HEK293 (cell line): ENCODE measurements at regions not wholly inside any gene's neighbourhood (a gene's known extent, or its start where the extent isn't known, plus 50 kb on each side); places are given as distances from the start of the nearest gene placed in this dataset.

Experiments used
- CTCF ChIA-PET: fragments of 350-600 bp; formaldehyde crosslinking; extraction: SDS; loops from one replicate; lab custom pipeline; 2021; ENCODE audit warnings: antibody characterized with exemption; lab: Yijun Ruan, JAX
- POLR2A ChIA-PET: fragments of 300-600 bp; formaldehyde crosslinking; extraction: SDS; loops from one replicate; lab custom pipeline; 2020; ENCODE audit warnings: antibody characterized with exemption, inconsistent platforms; lab: Yijun Ruan, JAX
- H3K27ac ChIP-seq: fragments of 200-500 bp; sonication (Bioruptor generic); 2 replicates; pipeline ENCODE4 v1.5.1; 2014; ENCODE audit warnings: low read depth, low read length, control low read depth, inconsistent platforms; ENCODE audit errors: extremely low read depth
- H3K36me3 ChIP-seq, 2 experiments: fragments of 200-500 bp in 1 of 2; sonication (Bioruptor generic) in 1 of 2; 1 replicate in 1 of 2; 2 replicates in 1 of 2; pipeline ENCODE4 v1.5.1; 2014 to 2017; ENCODE audit warnings: inconsistent platforms in 2 of 2, low read length in 2 of 2; ENCODE audit not compliant: control insufficient read depth in 2 of 2, insufficient read depth in 1 of 2
- H3K4me1 ChIP-seq: fragments of 200-500 bp; sonication (Bioruptor generic); 2 replicates; pipeline ENCODE4 v1.5.1; 2014; ENCODE audit warnings: mild to moderate bottlenecking, low read length, inconsistent platforms; ENCODE audit not compliant: control insufficient read depth, insufficient read depth
- H3K4me3 ChIP-seq: 2 replicates; pipeline ENCODE4 v1.5.1; 2011; ENCODE audit warnings: low read depth, mild to moderate bottlenecking, control low read depth, low read length, moderate library complexity
- H3K9me3 ChIP-seq: fragments of 200-500 bp; sonication (Bioruptor generic); 2 replicates; pipeline ENCODE4 v1.5.1; 2014; ENCODE audit warnings: low read depth, low read length, inconsistent platforms; ENCODE audit not compliant: control insufficient read depth, insufficient read depth
- BCL11A ChIP-seq: fragments of 450-650 bp; formaldehyde crosslinking; IDR thresholded peaks from 2 replicates; pipeline ENCODE4 v1.5.1; 2016; ENCODE audit warnings: low read depth, missing biosample characterization, missing genetic modification characterization
- GLI4 ChIP-seq: fragments of 450-650 bp; formaldehyde crosslinking; IDR thresholded peaks from 2 replicates; pipeline ENCODE4 v1.5.1; 2016; ENCODE audit warnings: missing biosample characterization, missing genetic modification characterization
- KLF10 ChIP-seq: fragments of 450-650 bp; IDR thresholded peaks from 2 replicates; pipeline ENCODE4 v1.5.1; 2018; ENCODE audit warnings: missing biosample characterization, mild to moderate bottlenecking, missing genetic modification characterization
- SALL2 ChIP-seq: fragments of 450-650 bp; formaldehyde crosslinking; IDR thresholded peaks from 2 replicates; pipeline ENCODE4 v1.5.0; 2017; ENCODE audit warnings: missing biosample characterization, mild to moderate bottlenecking, missing genetic modification characterization, borderline replicate concordance
- ZNF146 ChIP-seq: fragments of 450-650 bp; formaldehyde crosslinking; IDR thresholded peaks from 2 replicates; pipeline ENCODE4 v1.5.1; 2016; ENCODE audit warnings: missing biosample characterization, missing genetic modification characterization
- ZNF184 ChIP-seq: fragments of 450-650 bp; IDR thresholded peaks from 2 replicates; pipeline ENCODE4 v1.5.1; 2018; ENCODE audit warnings: missing biosample characterization, mild to moderate bottlenecking, missing genetic modification characterization
- ZNF211 ChIP-seq: fragments of 450-650 bp; formaldehyde crosslinking; IDR thresholded peaks from 2 replicates; pipeline ENCODE4 v1.5.1; 2016; ENCODE audit warnings: low read depth, missing biosample characterization, missing genetic modification characterization
- ZNF292 ChIP-seq: fragments of 450-650 bp; formaldehyde crosslinking; IDR thresholded peaks from 2 replicates; pipeline ENCODE4 v1.5.1; 2016; ENCODE audit warnings: low read depth, missing biosample characterization, missing genetic modification characterization, borderline replicate concordance
- ZNF555 ChIP-seq: fragments of 450-650 bp; formaldehyde crosslinking; conservative IDR thresholded peaks from 2 replicates; pipeline ENCODE4 v1.5.1; 2017; ENCODE audit warnings: missing biosample characterization, mild to moderate bottlenecking, missing genetic modification characterization, inconsistent platforms
- ZNF76 ChIP-seq: fragments of 450-650 bp; formaldehyde crosslinking; IDR thresholded peaks from 2 replicates; pipeline ENCODE4; 2016; ENCODE audit warnings: low read depth, missing biosample characterization, missing genetic modification characterization, borderline replicate concordance
- ZNF843 ChIP-seq: fragments of 450-650 bp; formaldehyde crosslinking; IDR thresholded peaks from 2 replicates; pipeline ENCODE4 v1.5.1; 2016; ENCODE audit warnings: missing biosample characterization, missing genetic modification characterization
- TF ChIP-seq, protein P1 (sequence below): fragments of 450-650 bp; formaldehyde crosslinking; IDR thresholded peaks from 2 replicates; pipeline ENCODE4 v1.5.1; 2016; ENCODE audit warnings: missing biosample characterization, missing genetic modification characterization
- TF ChIP-seq, protein P2 (sequence below): fragments of 450-650 bp; formaldehyde crosslinking; IDR thresholded peaks from 2 replicates; pipeline ENCODE4 v1.5.1; 2016; ENCODE audit warnings: missing biosample characterization, missing genetic modification characterization
- TF ChIP-seq, protein P3 (sequence below): fragments of 450-650 bp; formaldehyde crosslinking; IDR thresholded peaks from 2 replicates; pipeline ENCODE4 v1.5.1; 2017; ENCODE audit warnings: missing biosample characterization, mild to moderate bottlenecking, missing genetic modification characterization, moderate library complexity
- TF ChIP-seq, protein P4 (sequence below): fragments of 450-650 bp; formaldehyde crosslinking; IDR thresholded peaks from 2 replicates; pipeline ENCODE4 v1.5.1; 2016; ENCODE audit warnings: missing biosample characterization, missing genetic modification characterization, borderline replicate concordance
- TF ChIP-seq, protein P5 (sequence below): fragments of 450-650 bp; formaldehyde crosslinking; IDR thresholded peaks from 2 replicates; pipeline ENCODE4 v1.5.1; 2016; ENCODE audit warnings: missing biosample characterization, missing genetic modification characterization
- TF ChIP-seq, protein P6 (sequence below): fragments of 450-650 bp; formaldehyde crosslinking; IDR thresholded peaks from 2 replicates; pipeline ENCODE4 v1.5.1; 2016; ENCODE audit warnings: missing biosample characterization, missing genetic modification characterization
- TF ChIP-seq, protein P7 (sequence below): fragments of 450-650 bp; formaldehyde crosslinking; IDR thresholded peaks from 2 replicates; pipeline ENCODE4 v1.5.1; 2016; ENCODE audit warnings: missing biosample characterization, missing genetic modification characterization, low read depth
- TF ChIP-seq, protein P8 (sequence below): fragments of 450-650 bp; IDR thresholded peaks from 2 replicates; pipeline ENCODE4 v1.5.1; 2018; ENCODE audit warnings: missing biosample characterization, mild to moderate bottlenecking, missing genetic modification characterization
- TF ChIP-seq, protein P9 (sequence below): IDR thresholded peaks from 2 replicates; pipeline ENCODE4 v1.6.1; 2011; ENCODE audit warnings: mild to moderate bottlenecking, low read depth, low read length, borderline replicate concordance

DNA sequence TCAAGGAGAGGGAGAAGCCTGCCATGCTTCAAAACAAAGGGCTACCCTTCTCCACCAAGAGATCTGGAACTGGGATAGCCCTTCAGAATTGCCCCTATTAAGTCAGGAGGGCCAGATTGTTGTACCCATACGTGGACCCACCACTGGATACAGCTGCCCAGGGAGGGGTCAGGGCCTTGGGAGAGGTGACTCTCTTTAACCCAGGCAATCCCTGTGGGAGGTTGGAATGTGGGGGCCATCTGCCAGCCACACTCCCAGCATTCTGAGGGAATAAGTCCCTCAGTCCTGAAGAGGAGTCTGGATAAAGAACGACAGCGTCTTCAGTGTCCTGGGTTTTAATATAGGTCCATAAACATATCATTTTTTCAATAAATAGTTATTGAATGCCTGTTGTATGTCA, 588.2 kb upstream of the TENM4 start:
- Histone ChIP-seq H3K27ac (no peak overlapping the region), H3K4me3 (no peak overlapping the region), H3K36me3 (no peaks in the 10 kb centered on the region), H3K4me1 (no peaks in the 10 kb centered on the region), H3K9me3 (no peaks in the 10 kb centered on the region)
- CTCF ChIA-PET, result no interaction called here
- POLR2A ChIA-PET, result no interaction called here
- TF ChIP-seq, protein P1, sequence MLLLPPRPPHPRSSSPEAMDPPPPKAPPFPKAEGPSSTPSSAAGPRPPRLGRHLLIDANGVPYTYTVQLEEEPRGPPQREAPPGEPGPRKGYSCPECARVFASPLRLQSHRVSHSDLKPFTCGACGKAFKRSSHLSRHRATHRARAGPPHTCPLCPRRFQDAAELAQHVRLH, result no peak
- TF ChIP-seq KLF10 (no peak), ZNF843 (tag by site-specific recombination) (no peak), ZNF76 (tag by site-specific recombination) (no peak), ZNF555 (tag by site-specific recombination) (no peak), ZNF184 (tag by site-specific recombination) (no peak), ZNF211 (tag by site-specific recombination) (no peak), GLI4 (tag by site-specific recombination) (no peak), ZNF146 (no peak), ZNF292 (no peak), SALL2 (no peak), BCL11A (tag by site-specific recombination) (no peak)
- TF ChIP-seq, protein P2, sequence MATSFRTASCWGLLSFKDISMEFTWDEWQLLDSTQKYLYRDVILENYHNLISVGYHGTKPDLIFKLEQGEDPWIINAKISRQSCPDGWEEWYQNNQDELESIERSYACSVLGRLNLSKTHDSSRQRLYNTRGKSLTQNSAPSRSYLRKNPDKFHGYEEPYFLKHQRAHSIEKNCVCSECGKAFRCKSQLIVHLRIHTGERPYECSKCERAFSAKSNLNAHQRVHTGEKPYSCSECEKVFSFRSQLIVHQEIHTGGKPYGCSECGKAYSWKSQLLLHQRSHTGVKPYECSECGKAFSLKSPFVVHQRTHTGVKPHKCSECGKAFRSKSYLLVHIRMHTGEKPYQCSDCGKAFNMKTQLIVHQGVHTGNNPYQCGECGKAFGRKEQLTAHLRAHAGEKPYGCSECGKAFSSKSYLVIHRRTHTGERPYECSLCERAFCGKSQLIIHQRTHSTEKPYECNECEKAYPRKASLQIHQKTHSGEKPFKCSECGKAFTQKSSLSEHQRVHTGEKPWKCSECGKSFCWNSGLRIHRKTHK (tag by site-specific recombination), result no peak
- TF ChIP-seq, protein P3, sequence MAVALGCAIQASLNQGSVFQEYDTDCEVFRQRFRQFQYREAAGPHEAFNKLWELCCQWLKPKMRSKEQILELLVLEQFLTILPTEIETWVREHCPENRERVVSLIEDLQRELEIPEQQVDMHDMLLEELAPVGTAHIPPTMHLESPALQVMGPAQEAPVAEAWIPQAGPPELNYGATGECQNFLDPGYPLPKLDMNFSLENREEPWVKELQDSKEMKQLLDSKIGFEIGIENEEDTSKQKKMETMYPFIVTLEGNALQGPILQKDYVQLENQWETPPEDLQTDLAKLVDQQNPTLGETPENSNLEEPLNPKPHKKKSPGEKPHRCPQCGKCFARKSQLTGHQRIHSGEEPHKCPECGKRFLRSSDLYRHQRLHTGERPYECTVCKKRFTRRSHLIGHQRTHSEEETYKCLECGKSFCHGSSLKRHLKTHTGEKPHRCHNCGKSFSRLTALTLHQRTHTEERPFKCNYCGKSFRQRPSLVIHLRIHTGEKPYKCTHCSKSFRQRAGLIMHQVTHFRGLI (tag by site-specific recombination), result no peak
- TF ChIP-seq, protein P4, sequence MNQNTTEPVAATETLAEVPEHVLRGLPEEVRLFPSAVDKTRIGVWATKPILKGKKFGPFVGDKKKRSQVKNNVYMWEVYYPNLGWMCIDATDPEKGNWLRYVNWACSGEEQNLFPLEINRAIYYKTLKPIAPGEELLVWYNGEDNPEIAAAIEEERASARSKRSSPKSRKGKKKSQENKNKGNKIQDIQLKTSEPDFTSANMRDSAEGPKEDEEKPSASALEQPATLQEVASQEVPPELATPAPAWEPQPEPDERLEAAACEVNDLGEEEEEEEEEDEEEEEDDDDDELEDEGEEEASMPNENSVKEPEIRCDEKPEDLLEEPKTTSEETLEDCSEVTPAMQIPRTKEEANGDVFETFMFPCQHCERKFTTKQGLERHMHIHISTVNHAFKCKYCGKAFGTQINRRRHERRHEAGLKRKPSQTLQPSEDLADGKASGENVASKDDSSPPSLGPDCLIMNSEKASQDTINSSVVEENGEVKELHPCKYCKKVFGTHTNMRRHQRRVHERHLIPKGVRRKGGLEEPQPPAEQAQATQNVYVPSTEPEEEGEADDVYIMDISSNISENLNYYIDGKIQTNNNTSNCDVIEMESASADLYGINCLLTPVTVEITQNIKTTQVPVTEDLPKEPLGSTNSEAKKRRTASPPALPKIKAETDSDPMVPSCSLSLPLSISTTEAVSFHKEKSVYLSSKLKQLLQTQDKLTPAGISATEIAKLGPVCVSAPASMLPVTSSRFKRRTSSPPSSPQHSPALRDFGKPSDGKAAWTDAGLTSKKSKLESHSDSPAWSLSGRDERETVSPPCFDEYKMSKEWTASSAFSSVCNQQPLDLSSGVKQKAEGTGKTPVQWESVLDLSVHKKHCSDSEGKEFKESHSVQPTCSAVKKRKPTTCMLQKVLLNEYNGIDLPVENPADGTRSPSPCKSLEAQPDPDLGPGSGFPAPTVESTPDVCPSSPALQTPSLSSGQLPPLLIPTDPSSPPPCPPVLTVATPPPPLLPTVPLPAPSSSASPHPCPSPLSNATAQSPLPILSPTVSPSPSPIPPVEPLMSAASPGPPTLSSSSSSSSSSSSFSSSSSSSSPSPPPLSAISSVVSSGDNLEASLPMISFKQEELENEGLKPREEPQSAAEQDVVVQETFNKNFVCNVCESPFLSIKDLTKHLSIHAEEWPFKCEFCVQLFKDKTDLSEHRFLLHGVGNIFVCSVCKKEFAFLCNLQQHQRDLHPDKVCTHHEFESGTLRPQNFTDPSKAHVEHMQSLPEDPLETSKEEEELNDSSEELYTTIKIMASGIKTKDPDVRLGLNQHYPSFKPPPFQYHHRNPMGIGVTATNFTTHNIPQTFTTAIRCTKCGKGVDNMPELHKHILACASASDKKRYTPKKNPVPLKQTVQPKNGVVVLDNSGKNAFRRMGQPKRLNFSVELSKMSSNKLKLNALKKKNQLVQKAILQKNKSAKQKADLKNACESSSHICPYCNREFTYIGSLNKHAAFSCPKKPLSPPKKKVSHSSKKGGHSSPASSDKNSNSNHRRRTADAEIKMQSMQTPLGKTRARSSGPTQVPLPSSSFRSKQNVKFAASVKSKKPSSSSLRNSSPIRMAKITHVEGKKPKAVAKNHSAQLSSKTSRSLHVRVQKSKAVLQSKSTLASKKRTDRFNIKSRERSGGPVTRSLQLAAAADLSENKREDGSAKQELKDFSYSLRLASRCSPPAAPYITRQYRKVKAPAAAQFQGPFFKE, result no peak
- TF ChIP-seq, protein P5, sequence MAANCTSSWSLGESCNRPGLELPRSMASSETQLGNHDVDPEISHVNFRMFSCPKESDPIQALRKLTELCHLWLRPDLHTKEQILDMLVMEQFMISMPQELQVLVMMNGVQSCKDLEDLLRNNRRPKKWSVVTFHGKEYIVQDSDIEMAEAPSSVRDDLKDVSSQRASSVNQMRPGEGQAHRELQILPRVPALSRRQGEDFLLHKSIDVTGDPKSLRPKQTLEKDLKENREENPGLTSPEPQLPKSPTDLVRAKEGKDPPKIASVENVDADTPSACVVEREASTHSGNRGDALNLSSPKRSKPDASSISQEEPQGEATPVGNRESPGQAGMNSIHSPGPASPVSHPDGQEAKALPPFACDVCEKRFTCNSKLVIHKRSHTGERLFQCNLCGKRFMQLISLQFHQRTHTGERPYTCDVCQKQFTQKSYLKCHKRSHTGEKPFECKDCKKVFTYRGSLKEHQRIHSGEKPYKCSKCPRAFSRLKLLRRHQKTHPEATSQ, result no peak
- TF ChIP-seq, protein P6, sequence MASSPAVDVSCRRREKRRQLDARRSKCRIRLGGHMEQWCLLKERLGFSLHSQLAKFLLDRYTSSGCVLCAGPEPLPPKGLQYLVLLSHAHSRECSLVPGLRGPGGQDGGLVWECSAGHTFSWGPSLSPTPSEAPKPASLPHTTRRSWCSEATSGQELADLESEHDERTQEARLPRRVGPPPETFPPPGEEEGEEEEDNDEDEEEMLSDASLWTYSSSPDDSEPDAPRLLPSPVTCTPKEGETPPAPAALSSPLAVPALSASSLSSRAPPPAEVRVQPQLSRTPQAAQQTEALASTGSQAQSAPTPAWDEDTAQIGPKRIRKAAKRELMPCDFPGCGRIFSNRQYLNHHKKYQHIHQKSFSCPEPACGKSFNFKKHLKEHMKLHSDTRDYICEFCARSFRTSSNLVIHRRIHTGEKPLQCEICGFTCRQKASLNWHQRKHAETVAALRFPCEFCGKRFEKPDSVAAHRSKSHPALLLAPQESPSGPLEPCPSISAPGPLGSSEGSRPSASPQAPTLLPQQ (tag by site-specific recombination), result no peak
- TF ChIP-seq, protein P7, sequence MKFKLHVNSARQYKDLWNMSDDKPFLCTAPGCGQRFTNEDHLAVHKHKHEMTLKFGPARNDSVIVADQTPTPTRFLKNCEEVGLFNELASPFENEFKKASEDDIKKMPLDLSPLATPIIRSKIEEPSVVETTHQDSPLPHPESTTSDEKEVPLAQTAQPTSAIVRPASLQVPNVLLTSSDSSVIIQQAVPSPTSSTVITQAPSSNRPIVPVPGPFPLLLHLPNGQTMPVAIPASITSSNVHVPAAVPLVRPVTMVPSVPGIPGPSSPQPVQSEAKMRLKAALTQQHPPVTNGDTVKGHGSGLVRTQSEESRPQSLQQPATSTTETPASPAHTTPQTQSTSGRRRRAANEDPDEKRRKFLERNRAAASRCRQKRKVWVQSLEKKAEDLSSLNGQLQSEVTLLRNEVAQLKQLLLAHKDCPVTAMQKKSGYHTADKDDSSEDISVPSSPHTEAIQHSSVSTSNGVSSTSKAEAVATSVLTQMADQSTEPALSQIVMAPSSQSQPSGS (tag by site-specific recombination), result no peak
- TF ChIP-seq, protein P8, sequence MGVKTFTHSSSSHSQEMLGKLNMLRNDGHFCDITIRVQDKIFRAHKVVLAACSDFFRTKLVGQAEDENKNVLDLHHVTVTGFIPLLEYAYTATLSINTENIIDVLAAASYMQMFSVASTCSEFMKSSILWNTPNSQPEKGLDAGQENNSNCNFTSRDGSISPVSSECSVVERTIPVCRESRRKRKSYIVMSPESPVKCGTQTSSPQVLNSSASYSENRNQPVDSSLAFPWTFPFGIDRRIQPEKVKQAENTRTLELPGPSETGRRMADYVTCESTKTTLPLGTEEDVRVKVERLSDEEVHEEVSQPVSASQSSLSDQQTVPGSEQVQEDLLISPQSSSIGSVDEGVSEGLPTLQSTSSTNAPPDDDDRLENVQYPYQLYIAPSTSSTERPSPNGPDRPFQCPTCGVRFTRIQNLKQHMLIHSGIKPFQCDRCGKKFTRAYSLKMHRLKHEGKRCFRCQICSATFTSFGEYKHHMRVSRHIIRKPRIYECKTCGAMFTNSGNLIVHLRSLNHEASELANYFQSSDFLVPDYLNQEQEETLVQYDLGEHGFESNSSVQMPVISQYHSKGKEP, result no peak
- TF ChIP-seq, protein P9, sequence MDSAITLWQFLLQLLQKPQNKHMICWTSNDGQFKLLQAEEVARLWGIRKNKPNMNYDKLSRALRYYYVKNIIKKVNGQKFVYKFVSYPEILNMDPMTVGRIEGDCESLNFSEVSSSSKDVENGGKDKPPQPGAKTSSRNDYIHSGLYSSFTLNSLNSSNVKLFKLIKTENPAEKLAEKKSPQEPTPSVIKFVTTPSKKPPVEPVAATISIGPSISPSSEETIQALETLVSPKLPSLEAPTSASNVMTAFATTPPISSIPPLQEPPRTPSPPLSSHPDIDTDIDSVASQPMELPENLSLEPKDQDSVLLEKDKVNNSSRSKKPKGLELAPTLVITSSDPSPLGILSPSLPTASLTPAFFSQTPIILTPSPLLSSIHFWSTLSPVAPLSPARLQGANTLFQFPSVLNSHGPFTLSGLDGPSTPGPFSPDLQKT, result no peak
